ENCODE measurements at regions not wholly inside any gene's neighbourhood (a gene's known extent, or its start where the extent isn't known, plus 50 kb on each side); places are given as distances from the start of the nearest gene placed in this dataset.

GRCh38 chr2:6288791-6289190 lies 576.9 kb downstream of the CMPK2 start (continued):
- no peak for TF ChIP-seq ATF2 (IDR thresholded peaks at IDR 0.05; ENCODE audit: low read length)
- TF ChIP-seq RFX5 (IDR thresholded peaks at IDR 0.05; ENCODE audit: borderline replicate concordance, low read depth, low read length): no peak
- TF ChIP-seq KDM5A (IDR thresholded peaks at IDR 0.05; ENCODE audit: low read length): no peak
- no peak for TF ChIP-seq CBX8 (IDR thresholded peaks at IDR 0.05; ENCODE audit: borderline replicate concordance, low read depth, low read length)
- TF ChIP-seq SRF (IDR thresholded peaks at IDR 0.05; ENCODE audit: low read depth, low read length): no peak
- TF ChIP-seq CTBP2 (IDR thresholded peaks at IDR 0.05; ENCODE audit: borderline replicate concordance, insufficient read depth, insufficient read length, low read length): no peak
- no peak for TF ChIP-seq MAFK (IDR thresholded peaks at IDR 0.05; ENCODE audit: low read depth, low read length)

Data from H1 (cell line).